ENCODE measurements at regions not wholly inside any gene's neighbourhood (a gene's known extent, or its start where the extent isn't known, plus 50 kb on each side); places are given as distances from the start of the nearest gene placed in this dataset.

DNA sequence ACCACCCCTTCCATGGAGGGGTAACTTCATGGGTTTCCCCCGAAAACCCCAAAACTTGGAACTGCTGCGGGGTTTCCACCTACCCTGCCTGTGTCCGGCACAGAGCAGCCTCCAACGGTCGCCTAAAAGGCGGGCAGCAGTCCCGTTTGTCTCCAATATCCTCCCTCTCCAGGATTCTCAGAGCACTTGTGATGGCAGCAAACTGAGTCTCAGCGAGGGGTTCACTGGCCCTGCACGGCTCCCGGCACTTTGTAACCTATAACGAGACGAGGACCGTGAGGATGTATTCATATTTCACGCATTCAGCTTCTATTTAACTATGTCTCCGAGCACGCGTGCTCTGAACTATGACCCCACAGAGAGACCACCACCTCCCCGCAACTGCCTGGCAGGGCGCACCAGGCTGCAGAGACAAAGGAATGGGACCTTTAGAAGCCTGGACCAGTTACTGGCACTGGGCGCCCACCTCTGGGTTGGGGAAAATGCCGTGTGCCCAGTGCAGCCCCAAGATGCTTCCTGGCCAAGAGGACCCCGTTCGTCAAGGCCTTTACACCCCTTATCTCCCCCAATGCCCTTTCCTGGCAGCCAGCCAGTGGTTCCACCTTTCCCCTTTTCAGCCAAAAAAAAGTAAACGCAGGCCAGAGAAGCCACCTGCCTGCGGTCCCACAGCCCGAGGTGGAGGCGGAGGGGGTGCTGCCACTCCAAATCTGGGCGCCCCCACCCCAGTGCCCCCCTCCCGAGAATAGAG is 173.1 kb upstream of the RTL1 start:
- TF ChIP-seq GATA3 (IDR thresholded peaks at IDR 0.05; ENCODE audit: low read depth, low read length), result no peak
- TF ChIP-seq GATA2 (IDR thresholded peaks at IDR 0.05; ENCODE audit: low read depth, low read length), result no peak
